GM13977 (cell line): ENCODE measurements at regions not wholly inside any gene's neighbourhood (a gene's known extent, or its start where the extent isn't known, plus 50 kb on each side); places are given as distances from the start of the nearest gene placed in this dataset.

Experiments
- DNase-seq: peaks from one replicate; pipeline ENCODE4 v3.0.0; 2012; ENCODE audit warnings: low spot score
- in situ Hi-C: fragments of 300-500 bp; cut with MboI; formaldehyde crosslinking; loops from one replicate; pipeline ENCODE4 v1.12.0; 2022; ENCODE audit warnings: low sequenced_read_pairs, low pct_unique_long_range_greater_than_20kb, mixed read lengths, inconsistent platforms; ENCODE audit not compliant: unreplicated experiment
- TF ChIP-seq, protein P1 (sequence below): IDR thresholded peaks from 2 replicates; pipeline ENCODE4 v1.5.1; 2012; ENCODE audit warnings: mild to moderate bottlenecking, control low read depth; ENCODE audit not compliant: insufficient read depth; ENCODE audit errors: extremely low read depth, missing control alignments

DNA sequence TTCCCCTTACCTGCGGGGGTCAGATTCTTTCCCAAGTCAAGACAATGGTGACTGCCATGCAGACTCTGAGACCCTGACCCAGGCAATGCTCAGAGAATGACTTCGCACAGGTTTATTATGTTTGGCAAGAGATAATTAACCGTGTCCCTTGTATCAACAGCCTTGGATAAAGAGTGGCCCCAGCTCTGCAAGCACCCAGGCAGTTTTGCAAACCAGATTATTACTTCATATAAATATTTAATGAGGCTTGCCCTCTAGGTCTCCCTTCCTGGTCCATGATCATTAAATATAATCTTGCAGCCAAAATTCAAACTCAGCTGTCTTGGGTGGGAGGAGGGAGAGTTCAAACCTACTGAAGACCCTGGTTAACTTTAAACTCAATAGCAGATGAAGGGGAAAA, 156.5 kb downstream of the ANKRD60 start:
- DNase-seq, result no peak
- TF ChIP-seq, protein P1, sequence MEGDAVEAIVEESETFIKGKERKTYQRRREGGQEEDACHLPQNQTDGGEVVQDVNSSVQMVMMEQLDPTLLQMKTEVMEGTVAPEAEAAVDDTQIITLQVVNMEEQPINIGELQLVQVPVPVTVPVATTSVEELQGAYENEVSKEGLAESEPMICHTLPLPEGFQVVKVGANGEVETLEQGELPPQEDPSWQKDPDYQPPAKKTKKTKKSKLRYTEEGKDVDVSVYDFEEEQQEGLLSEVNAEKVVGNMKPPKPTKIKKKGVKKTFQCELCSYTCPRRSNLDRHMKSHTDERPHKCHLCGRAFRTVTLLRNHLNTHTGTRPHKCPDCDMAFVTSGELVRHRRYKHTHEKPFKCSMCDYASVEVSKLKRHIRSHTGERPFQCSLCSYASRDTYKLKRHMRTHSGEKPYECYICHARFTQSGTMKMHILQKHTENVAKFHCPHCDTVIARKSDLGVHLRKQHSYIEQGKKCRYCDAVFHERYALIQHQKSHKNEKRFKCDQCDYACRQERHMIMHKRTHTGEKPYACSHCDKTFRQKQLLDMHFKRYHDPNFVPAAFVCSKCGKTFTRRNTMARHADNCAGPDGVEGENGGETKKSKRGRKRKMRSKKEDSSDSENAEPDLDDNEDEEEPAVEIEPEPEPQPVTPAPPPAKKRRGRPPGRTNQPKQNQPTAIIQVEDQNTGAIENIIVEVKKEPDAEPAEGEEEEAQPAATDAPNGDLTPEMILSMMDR, result no peak
- in situ Hi-C loops, result no loop called here

DNA sequence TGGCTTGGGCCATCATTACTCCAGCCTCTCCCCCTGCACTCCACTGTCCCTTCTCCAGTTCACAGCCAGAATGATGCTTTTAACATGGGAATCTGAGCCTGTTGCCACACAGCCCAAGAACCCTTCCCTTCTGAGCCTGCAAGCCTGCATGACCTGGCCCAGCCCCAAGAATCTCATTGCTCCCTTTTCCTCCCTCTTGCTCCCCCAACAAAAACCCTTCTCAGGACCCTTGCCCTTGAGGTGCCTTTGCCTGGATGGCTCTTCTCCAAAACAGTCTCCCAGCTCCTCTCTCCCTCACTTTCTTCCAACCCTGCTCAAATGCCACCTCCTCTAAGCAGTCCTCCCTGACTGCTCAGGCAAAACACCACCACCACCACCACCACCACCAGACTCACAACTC, 157.2 kb downstream of the ANKRD60 start:
- no peak for DNase-seq
- in situ Hi-C loops, result no loop called here
- TF ChIP-seq, protein P1, result no peak

DNA sequence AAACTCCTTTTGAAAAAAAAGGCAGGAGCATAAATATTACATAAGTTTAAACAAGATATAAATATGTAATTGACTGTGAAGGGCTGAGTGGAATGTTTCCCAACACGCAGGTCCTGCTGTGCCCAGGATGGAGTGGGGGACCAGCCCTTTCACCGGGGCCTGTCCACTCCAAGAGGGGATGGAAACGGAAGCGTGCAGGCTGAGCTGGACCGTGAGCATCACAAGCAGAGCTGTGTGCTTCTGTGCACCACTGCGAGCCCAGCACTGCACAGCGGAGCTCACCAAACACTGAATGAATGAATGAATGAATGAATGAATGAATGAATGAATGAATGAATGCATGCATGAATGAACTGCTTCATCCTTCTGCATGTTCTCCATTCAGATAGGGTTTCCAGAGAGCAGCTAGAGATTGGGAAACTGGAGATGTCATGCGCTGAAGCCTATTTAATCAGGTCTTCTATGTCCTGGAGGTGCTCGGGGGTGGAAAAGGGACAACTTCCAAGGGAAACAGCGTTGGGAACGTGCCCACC, 157.7 kb downstream of the ANKRD60 start:
- TF ChIP-seq, protein P1, result no peak
- in situ Hi-C loops, result no loop called here
- no peak for DNase-seq

DNA sequence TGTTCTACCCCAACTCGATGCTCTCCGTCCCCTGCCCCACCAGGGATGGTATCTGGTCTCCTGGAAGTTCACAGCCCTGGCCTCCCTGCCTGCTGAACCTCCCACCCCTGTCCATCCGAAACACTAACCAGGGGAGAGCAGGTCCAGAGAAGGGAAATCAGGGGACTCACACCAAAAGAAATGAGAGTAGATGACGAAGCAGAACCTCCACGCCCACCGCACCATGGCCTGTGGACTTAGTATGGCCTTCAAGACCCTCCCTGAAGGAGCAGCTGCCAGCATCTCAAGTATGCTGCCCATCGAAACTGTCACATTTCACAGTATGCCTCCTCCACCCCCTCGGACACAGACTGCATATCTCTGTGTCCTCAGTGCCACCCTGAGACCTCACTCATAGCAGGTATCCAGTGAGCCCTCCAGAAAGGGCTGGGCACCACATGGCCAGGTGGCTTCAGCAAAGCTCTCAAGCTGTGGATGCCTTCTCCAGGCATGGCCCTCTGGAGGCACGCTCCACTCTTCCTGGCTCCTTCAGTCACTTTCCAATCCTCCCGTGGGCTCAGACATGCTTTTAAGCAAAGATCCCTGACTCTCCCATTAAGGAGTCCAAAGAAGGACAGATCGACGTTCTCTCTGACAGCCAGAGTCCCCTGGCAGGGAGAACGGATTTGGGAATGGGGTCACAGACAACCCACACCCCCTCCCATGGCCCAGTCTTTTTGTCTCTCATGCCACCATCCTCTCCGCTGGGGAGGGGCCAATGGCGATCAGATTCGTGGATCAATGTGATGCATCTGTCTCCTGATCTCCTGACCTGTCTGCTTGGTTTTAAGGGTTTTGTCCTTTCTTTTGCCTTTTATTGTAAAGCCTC, 158.4 kb downstream of the ANKRD60 start:
- no peak for DNase-seq
- TF ChIP-seq, protein P1, result no peak
- in situ Hi-C loops, result no loop called here

DNA sequence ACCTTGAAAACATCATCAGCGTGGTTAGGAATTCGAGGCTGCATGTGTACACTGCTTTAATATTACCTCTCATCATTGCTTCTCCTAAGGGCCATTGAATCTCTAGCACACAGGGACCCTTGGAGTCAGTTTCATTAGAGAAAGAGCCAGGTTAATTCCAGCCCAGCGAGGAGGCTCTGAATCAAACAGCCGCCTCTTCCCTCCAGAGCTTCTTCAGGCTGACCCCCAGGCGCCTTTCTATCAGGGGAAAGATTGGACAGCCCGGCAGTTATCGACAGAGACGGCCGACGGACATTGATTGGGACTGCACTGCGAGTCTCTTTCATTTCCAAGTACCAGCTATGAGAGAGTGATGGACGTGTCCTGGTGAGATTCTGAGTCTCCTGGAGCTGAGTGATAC, 159.2 kb downstream of the ANKRD60 start:
- DNase-seq, result no peak
- in situ Hi-C loops, result no loop called here
- TF ChIP-seq, protein P1, result no peak

DNA sequence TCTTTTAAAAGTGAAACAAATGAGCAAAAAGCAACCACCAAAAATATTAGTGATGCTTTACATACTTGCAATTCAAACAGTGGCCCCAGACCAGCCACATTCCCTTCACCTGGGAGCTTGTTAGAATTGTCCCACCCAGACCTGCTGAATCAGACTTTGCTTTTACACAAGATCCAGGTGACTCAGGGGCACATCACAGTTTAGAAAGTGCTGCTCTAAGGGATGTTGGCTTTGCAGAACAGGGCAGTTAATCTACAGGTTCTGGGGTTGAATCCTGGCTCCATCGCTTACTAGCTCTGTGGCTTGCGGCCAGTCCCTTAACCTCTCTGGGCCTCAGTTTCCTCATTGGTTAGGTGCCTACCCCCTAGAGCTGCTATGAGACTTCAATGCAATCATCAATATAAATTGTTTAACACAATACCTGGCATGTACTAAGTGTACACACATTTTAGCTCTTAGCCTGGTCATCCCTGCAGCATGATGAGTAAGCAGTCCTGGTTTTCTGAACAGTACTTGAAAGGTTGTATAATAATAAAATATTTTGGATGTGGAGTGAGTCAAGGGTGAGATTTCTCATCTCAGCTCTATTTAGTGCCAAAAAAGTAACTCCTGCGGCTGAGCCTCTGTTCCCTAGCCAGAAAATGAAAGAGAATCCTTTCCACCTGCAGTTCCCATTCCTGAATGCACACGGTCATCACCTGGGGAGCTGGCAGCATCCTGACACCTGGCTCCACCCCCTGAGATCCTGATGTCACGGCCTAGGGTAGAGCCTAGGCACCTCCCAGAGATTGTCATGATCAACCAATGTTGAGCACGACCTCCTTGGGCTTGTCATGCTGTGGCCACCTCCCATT, 162.7 kb downstream of the ANKRD60 start:
- in situ Hi-C loops, result no loop called here
- TF ChIP-seq, protein P1, result no peak
- DNase-seq, result no peak
